Panc1 (cell line): ENCODE measurements at regions not wholly inside any gene's neighbourhood (a gene's known extent, or its start where the extent isn't known, plus 50 kb on each side); places are given as distances from the start of the nearest gene placed in this dataset.

Experiments used
- TF ChIP-seq, protein P1 (sequence below): fragments of 450-650 bp; IDR thresholded peaks from 2 replicates; pipeline ENCODE4 v1.5.1; 2017; ENCODE audit warnings: mild to moderate bottlenecking
- TF ChIP-seq, protein P2 (sequence below), 2 experiments: IDR thresholded peaks; 2 replicates each; pipeline ENCODE4 v1.6.1; 2011 to 2012; ENCODE audit warnings: low read depth in 2 of 2, control low read depth in 1 of 2, low read length in 1 of 2, mild to moderate bottlenecking in 1 of 2, moderate library complexity in 1 of 2; ENCODE audit not compliant: insufficient read depth in 1 of 2

DNA sequence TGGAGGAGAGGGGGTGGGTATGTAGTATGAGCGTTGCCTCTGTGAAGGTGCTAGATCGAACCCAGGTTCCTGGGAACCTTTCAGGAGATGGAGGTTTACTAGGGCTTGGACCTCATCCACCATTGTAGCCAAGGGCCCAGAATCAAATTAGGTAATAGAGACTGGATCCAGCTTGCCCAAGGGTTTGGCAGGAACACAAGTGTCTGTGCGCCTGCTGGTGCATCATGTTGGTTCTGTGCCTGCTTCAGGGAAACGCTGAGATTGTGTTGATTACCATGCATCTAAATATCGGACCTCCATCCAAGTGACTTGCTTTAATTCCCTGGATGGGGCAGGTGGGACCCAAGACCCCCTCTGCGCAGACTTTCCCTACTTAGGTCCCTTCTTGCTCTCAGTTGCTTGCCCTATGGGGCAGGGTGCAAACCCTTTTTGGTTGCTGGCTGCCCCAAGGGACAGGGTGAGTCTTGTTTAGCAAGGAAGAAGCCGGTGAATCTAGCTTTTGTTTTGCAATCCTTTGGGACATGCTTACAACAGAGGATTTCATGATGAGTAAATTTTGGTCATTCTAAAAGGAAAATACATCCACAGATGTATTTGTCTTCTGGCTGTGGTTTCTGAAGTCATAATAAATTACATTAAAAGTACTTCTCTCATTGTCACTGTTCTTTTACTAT lies 189.8 kb upstream of the PRICKLE1 start:
- TF ChIP-seq, protein P1, sequence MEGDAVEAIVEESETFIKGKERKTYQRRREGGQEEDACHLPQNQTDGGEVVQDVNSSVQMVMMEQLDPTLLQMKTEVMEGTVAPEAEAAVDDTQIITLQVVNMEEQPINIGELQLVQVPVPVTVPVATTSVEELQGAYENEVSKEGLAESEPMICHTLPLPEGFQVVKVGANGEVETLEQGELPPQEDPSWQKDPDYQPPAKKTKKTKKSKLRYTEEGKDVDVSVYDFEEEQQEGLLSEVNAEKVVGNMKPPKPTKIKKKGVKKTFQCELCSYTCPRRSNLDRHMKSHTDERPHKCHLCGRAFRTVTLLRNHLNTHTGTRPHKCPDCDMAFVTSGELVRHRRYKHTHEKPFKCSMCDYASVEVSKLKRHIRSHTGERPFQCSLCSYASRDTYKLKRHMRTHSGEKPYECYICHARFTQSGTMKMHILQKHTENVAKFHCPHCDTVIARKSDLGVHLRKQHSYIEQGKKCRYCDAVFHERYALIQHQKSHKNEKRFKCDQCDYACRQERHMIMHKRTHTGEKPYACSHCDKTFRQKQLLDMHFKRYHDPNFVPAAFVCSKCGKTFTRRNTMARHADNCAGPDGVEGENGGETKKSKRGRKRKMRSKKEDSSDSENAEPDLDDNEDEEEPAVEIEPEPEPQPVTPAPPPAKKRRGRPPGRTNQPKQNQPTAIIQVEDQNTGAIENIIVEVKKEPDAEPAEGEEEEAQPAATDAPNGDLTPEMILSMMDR: no peak
- TF ChIP-seq, protein P2, sequence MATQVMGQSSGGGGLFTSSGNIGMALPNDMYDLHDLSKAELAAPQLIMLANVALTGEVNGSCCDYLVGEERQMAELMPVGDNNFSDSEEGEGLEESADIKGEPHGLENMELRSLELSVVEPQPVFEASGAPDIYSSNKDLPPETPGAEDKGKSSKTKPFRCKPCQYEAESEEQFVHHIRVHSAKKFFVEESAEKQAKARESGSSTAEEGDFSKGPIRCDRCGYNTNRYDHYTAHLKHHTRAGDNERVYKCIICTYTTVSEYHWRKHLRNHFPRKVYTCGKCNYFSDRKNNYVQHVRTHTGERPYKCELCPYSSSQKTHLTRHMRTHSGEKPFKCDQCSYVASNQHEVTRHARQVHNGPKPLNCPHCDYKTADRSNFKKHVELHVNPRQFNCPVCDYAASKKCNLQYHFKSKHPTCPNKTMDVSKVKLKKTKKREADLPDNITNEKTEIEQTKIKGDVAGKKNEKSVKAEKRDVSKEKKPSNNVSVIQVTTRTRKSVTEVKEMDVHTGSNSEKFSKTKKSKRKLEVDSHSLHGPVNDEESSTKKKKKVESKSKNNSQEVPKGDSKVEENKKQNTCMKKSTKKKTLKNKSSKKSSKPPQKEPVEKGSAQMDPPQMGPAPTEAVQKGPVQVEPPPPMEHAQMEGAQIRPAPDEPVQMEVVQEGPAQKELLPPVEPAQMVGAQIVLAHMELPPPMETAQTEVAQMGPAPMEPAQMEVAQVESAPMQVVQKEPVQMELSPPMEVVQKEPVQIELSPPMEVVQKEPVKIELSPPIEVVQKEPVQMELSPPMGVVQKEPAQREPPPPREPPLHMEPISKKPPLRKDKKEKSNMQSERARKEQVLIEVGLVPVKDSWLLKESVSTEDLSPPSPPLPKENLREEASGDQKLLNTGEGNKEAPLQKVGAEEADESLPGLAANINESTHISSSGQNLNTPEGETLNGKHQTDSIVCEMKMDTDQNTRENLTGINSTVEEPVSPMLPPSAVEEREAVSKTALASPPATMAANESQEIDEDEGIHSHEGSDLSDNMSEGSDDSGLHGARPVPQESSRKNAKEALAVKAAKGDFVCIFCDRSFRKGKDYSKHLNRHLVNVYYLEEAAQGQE (IDR thresholded peaks at IDR 0.05; ENCODE audit: insufficient read depth in 1 of 2, low read depth in 2 of 2, low read length in 1 of 2): no peak
